ENCODE measurements at regions not wholly inside any gene's neighbourhood (a gene's known extent, or its start where the extent isn't known, plus 50 kb on each side); places are given as distances from the start of the nearest gene placed in this dataset.

DNA sequence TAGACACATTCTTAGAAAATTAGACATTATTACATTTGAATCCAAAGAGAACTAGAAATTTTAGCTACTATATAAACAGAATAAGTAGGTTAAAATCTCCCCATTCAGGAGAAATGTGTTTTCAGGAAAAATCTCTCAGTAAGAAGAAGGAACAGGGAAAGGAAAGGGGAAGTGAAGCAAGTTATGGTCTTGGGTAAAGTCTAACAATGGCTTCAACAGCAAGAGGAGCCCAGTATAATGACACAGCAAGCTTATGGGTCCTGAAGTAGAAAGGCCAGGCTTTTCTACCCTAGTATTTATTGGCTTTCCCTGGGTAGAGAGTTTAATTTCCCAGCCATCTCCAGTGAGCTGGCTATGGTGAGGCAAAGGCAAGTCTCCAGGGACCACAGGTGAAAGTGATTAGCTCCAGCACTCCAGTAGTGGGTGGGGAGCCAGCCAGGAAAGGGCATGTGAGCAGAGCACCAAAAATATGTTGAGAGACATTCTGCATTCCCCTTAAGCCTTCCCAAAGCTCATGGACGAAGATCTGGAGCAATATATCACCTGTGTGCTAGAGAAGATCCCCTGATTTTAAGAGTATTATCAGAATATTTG is 981.7 kb downstream of the NR2F1-AS1 start:
- no peaks in the 10 kb centered on the region for H3K27me3 ChIP-seq (ENCODE audit: control insufficient read depth in 1 of 2, insufficient read depth in 1 of 2, low read length in 2 of 2)
- no peak overlapping the region for H3K14ac ChIP-seq (ENCODE audit: low read length in 2 of 2)
- H3K4me3 ChIP-seq (ENCODE audit: insufficient read depth in 1 of 2, low read depth in 1 of 2, low read length in 2 of 2) = no peak overlapping the region
- no peaks in the 10 kb centered on the region for H3K79me1 ChIP-seq (replicated peaks; ENCODE audit: low read length, poor library complexity, severe bottlenecking)
- H2AK5ac ChIP-seq (ENCODE audit: low read length, severe bottlenecking) = no peak overlapping the region
- H2BK12ac ChIP-seq (ENCODE audit: low read length in 2 of 2) = no peak overlapping the region
- H2BK15ac ChIP-seq (ENCODE audit: low read depth, poor library complexity, severe bottlenecking) = no peak overlapping the region
- no peak overlapping the region for H2BK5ac ChIP-seq (ENCODE audit: low read depth, low read length, poor library complexity, severe bottlenecking)
- H4K91ac ChIP-seq (ENCODE audit: low read length) = no peak overlapping the region
- H2BK120ac ChIP-seq (ENCODE audit: low read depth, low read length) = no peak overlapping the region
- H3K4me2 ChIP-seq (ENCODE audit: low read length, poor library complexity, severe bottlenecking) = no peak overlapping the region
- H3K4me1 ChIP-seq (ENCODE audit: control insufficient read depth, insufficient read depth, low read depth, low read length) = no peaks in the 10 kb centered on the region
- no peak overlapping the region for H4K8ac ChIP-seq (ENCODE audit: low read length)
- no peak overlapping the region for H2AFZ ChIP-seq (ENCODE audit: low read depth, low read length)
- H3K9me3 ChIP-seq (ENCODE audit: control insufficient read depth, low read length) = no peaks in the 10 kb centered on the region
- DNase-seq = no peak
- WGBS = no CpG with 5 or more reads among the region's 1 CpG
- H3K9ac ChIP-seq (ENCODE audit: low read length) = no peak overlapping the region
- no peak overlapping the region for H3K27ac ChIP-seq (ENCODE audit: low read length, poor library complexity, severe bottlenecking)
- no peak overlapping the region for H3K23ac ChIP-seq (ENCODE audit: low read length in 2 of 2)
- no peaks in the 10 kb centered on the region for H3K36me3 ChIP-seq (ENCODE audit: control insufficient read depth in 1 of 2, insufficient read depth in 2 of 2, low read depth in 1 of 2, low read length in 2 of 2)
- no peak overlapping the region for H3K18ac ChIP-seq (ENCODE audit: low read depth in 1 of 2, low read length in 2 of 2)
- no peak overlapping the region for H3K4ac ChIP-seq (ENCODE audit: low read depth in 1 of 2, low read length in 2 of 2)

DNA sequence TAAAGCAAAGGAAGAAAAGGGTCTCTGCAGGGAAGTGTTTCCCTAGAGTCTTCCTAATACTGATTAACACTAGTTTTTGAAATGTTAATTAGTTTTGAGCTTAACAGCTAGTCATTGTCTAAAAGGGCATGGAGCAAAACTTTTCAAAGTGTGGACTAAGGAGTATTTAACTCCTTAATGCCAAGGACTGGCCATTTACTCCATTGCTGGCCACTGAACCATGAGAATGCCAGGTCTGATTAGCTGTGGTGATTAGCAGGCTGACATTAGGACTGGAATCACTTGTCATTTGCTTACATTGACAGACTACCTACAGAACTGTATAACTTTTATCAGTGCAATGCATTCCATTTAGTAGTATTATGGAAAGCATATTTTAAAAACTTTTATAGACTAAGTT is 987.0 kb downstream of the NR2F1-AS1 start:
- no peak overlapping the region for H3K14ac ChIP-seq (ENCODE audit: low read length in 2 of 2)
- H2AFZ ChIP-seq (ENCODE audit: low read depth, low read length) = no peak overlapping the region
- no peak overlapping the region for H3K27ac ChIP-seq (ENCODE audit: low read length, poor library complexity, severe bottlenecking)
- no peak overlapping the region for H3K9ac ChIP-seq (ENCODE audit: low read length)
- no peak overlapping the region for H3K23ac ChIP-seq (ENCODE audit: low read length in 2 of 2)
- no peaks in the 10 kb centered on the region for H3K9me3 ChIP-seq (ENCODE audit: control insufficient read depth, low read length)
- no peak overlapping the region for H2AK5ac ChIP-seq (ENCODE audit: low read length, severe bottlenecking)
- H2BK5ac ChIP-seq (ENCODE audit: low read depth, low read length, poor library complexity, severe bottlenecking) = no peak overlapping the region
- no peak for DNase-seq
- H4K91ac ChIP-seq (ENCODE audit: low read length) = no peak overlapping the region
- H3K4me2 ChIP-seq (ENCODE audit: low read length, poor library complexity, severe bottlenecking) = no peak overlapping the region
- H4K8ac ChIP-seq (ENCODE audit: low read length) = no peak overlapping the region
- H3K4me1 ChIP-seq (ENCODE audit: control insufficient read depth, insufficient read depth, low read depth, low read length) = no peaks in the 10 kb centered on the region
- H3K36me3 ChIP-seq (ENCODE audit: control insufficient read depth in 1 of 2, insufficient read depth in 2 of 2, low read depth in 1 of 2, low read length in 2 of 2) = no peaks in the 10 kb centered on the region
- no peak overlapping the region for H3K4me3 ChIP-seq (ENCODE audit: insufficient read depth in 1 of 2, low read depth in 1 of 2, low read length in 2 of 2)
- H3K4ac ChIP-seq (ENCODE audit: low read depth in 1 of 2, low read length in 2 of 2) = no peak overlapping the region
- no peak overlapping the region for H2BK15ac ChIP-seq (ENCODE audit: low read depth, poor library complexity, severe bottlenecking)
- H3K27me3 ChIP-seq (ENCODE audit: control insufficient read depth in 1 of 2, insufficient read depth in 1 of 2, low read length in 2 of 2) = no peaks in the 10 kb centered on the region
- H3K79me1 ChIP-seq (replicated peaks; ENCODE audit: low read length, poor library complexity, severe bottlenecking) = no peaks in the 10 kb centered on the region
- no peak overlapping the region for H2BK120ac ChIP-seq (ENCODE audit: low read depth, low read length)
- H2BK12ac ChIP-seq (ENCODE audit: low read length in 2 of 2) = no peak overlapping the region
- H3K18ac ChIP-seq (ENCODE audit: low read depth in 1 of 2, low read length in 2 of 2) = no peak overlapping the region

- no peak overlapping the region for H2AFZ ChIP-seq (ENCODE audit: low read depth, low read length)
- H3K4me2 ChIP-seq (ENCODE audit: low read length, poor library complexity, severe bottlenecking) = no peak overlapping the region
- no peak overlapping the region for H3K14ac ChIP-seq (ENCODE audit: low read length in 2 of 2)
- H3K18ac ChIP-seq (ENCODE audit: low read depth in 1 of 2, low read length in 2 of 2) = no peak overlapping the region
- H2BK5ac ChIP-seq (ENCODE audit: low read depth, low read length, poor library complexity, severe bottlenecking) = no peak overlapping the region
- DNase-seq = no peak
- H3K4me1 ChIP-seq (ENCODE audit: control insufficient read depth, insufficient read depth, low read depth, low read length) = no peaks in the 10 kb centered on the region
- H3K23ac ChIP-seq (ENCODE audit: low read length in 2 of 2) = no peak overlapping the region
- WGBS = 83% methylated on average over 1 of the region's 1 CpG
- H2BK15ac ChIP-seq (ENCODE audit: low read depth, poor library complexity, severe bottlenecking) = no peak overlapping the region
- no peak overlapping the region for H3K4ac ChIP-seq (ENCODE audit: low read depth in 1 of 2, low read length in 2 of 2)
- no peak overlapping the region for H3K4me3 ChIP-seq (ENCODE audit: insufficient read depth in 1 of 2, low read depth in 1 of 2, low read length in 2 of 2)
- H3K27ac ChIP-seq (ENCODE audit: low read length, poor library complexity, severe bottlenecking) = no peak overlapping the region
- H3K36me3 ChIP-seq (ENCODE audit: control insufficient read depth in 1 of 2, insufficient read depth in 2 of 2, low read depth in 1 of 2, low read length in 2 of 2) = no peaks in the 10 kb centered on the region
- H3K79me1 ChIP-seq (replicated peaks; ENCODE audit: low read length, poor library complexity, severe bottlenecking) = no peaks in the 10 kb centered on the region
- no peak overlapping the region for H4K91ac ChIP-seq (ENCODE audit: low read length)
- H3K9ac ChIP-seq (ENCODE audit: low read length) = no peak overlapping the region
- no peak overlapping the region for H4K8ac ChIP-seq (ENCODE audit: low read length)
- H3K9me3 ChIP-seq (ENCODE audit: control insufficient read depth, low read length) = no peaks in the 10 kb centered on the region
- no peak overlapping the region for H2BK12ac ChIP-seq (ENCODE audit: low read length in 2 of 2)
- H2BK120ac ChIP-seq (ENCODE audit: low read depth, low read length) = no peak overlapping the region
- no peak overlapping the region for H2AK5ac ChIP-seq (ENCODE audit: low read length, severe bottlenecking)
- H3K27me3 ChIP-seq (ENCODE audit: control insufficient read depth in 1 of 2, insufficient read depth in 1 of 2, low read length in 2 of 2) = no peaks in the 10 kb centered on the region
These were observed 992.1 kb downstream of the NR2F1-AS1 start for GRCh38 chr5:92588876-92589275.

DNA sequence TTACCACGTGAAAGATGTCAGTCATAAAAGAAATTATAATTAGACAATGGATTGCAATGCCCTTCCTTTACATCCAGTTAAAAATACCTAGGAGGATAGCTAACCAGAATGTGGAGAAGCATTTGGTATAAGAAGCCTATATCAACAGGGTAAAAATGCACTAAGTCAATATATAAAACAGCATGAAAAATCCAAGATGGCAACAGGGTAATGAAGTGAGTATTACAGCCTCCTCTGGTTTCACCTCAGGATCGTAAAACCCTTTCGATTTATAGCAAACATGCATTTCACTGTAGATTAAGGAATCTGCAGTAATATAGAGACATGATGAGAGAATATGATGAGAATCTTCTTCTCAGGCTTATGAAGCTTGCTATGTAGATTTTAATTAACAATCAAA is 999.3 kb downstream of the NR2F1-AS1 start:
- Histone ChIP-seq H3K4me2 (ENCODE audit: low read length, poor library complexity, severe bottlenecking) (no peak overlapping the region), H3K79me1 (replicated peaks; ENCODE audit: low read length, poor library complexity, severe bottlenecking) (no peaks in the 10 kb centered on the region), H3K14ac (ENCODE audit: low read length in 2 of 2) (no peak overlapping the region), H3K4ac (ENCODE audit: low read depth in 1 of 2, low read length in 2 of 2) (no peak overlapping the region), H2BK12ac (ENCODE audit: low read length in 2 of 2) (no peak overlapping the region), H3K9me3 (ENCODE audit: control insufficient read depth, low read length) (no peaks in the 10 kb centered on the region), H3K18ac (ENCODE audit: low read depth in 1 of 2, low read length in 2 of 2) (no peak overlapping the region), H3K23ac (ENCODE audit: low read length in 2 of 2) (no peak overlapping the region), H2AFZ (ENCODE audit: low read depth, low read length) (no peak overlapping the region), H2BK120ac (ENCODE audit: low read depth, low read length) (no peak overlapping the region), H2BK5ac (ENCODE audit: low read depth, low read length, poor library complexity, severe bottlenecking) (no peak overlapping the region), H3K9ac (ENCODE audit: low read length) (no peak overlapping the region), H3K4me3 (ENCODE audit: insufficient read depth in 1 of 2, low read depth in 1 of 2, low read length in 2 of 2) (no peak overlapping the region), H3K4me1 (ENCODE audit: control insufficient read depth, insufficient read depth, low read depth, low read length) (no peaks in the 10 kb centered on the region), H3K36me3 (ENCODE audit: control insufficient read depth in 1 of 2, insufficient read depth in 2 of 2, low read depth in 1 of 2, low read length in 2 of 2) (no peaks in the 10 kb centered on the region), H2AK5ac (ENCODE audit: low read length, severe bottlenecking) (no peak overlapping the region), H3K27ac (ENCODE audit: low read length, poor library complexity, severe bottlenecking) (no peak overlapping the region), H2BK15ac (ENCODE audit: low read depth, poor library complexity, severe bottlenecking) (no peak overlapping the region), H4K91ac (ENCODE audit: low read length) (no peak overlapping the region), H4K8ac (ENCODE audit: low read length) (no peak overlapping the region), H3K27me3 (ENCODE audit: control insufficient read depth in 1 of 2, insufficient read depth in 1 of 2, low read length in 2 of 2) (no peaks in the 10 kb centered on the region)
- DNase-seq = no peak
- 100% methylated on average over 2 of the region's 3 CpGs for WGBS
